ENCODE measurements at regions not wholly inside any gene's neighbourhood (a gene's known extent, or its start where the extent isn't known, plus 50 kb on each side); places are given as distances from the start of the nearest gene placed in this dataset.
A peak's percentile ranks its signal among the peaks of the same experiment; 100 is the strongest.

DNA sequence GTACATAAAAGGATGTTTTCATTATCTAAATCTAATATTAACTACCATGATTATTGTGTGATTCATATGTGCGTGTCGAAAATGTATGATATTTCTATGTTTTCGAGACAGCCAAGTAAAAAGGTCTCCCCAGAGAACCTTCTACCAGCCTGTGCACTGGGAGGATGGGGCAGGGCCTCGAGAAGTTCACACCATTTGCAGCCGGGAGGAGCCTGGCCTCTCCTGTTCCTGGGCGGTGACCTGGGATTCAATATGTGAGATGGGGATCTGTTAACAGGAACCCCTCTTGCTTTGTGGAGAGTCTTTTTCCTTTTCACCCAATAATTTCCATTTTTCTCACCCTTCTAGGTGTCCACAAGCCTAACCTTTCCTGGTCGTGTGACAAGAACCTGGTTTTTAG, 189.3 kb downstream of the IPO8 start:
- no peak for ATAC-seq

DNA sequence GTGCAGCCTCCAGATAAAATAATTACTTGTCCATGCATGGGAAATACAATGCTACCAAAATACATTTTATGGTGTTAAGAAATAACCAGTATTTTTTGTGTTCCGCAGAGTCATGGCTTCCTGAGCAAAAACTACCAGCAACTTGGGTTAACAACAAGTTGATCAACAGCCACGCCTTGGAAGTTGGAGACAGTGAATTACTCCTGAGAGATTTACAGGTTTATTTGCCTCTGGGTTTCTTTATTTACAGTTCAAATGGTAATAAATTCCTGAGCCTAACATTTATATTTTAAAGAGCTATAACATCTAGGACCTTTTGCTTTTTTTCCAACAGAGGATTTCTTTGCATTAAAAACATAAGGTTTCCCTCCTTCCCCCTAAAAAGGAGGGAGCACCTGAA, 194.0 kb downstream of the IPO8 start:
- ATAC-seq, result no peak

GRCh38 chr12:30500532-30500931, 195.1 kb downstream of the IPO8 start:
- no peak for ATAC-seq

- no peak for ATAC-seq
These were observed 210.3 kb downstream of the IPO8 start for GRCh38 chr12:30485230-30485890.

GRCh38 chr12:30484658-30485057, 211.0 kb downstream of the IPO8 start:
- ATAC-seq, result no peak

DNA sequence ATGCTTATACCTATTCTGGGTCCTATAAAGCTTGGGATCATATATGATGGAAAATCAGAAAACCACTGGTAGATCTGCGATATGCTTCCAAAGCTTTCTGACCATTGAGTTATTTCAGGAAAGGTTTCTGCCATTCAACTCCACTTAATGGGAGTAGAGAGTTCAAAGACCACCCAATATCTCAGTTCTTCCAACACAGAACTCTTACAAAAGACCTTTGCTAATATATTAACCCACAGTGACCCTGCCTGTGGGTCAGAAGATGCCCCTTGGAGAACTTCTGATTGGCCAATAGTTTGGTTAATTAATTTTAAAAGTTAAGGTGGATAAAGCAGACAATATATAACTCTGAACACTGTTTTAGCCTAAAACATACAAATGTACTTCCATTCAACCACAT, 213.0 kb downstream of the IPO8 start:
- ATAC-seq, result no peak

DNA sequence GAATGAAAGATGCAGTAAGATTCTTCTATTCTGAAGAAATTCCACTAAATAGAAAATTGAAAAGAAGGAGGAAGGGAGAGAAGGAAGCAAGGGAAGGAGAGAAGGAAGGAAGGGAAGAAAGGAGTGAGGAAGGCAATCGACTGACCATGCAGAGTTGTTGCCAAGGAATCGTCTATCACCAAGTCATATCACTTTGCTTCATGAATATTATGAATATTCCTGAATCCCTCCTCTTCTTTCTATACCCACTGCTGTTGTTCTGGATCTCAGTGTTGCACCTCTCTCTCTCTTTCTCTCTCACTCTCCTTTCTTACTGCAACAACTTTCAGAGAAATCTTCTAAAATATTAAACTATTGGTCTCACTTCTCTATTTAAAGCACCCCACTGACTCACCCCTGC, 222.4 kb downstream of the IPO8 start:
- ATAC-seq, result no peak

DNA sequence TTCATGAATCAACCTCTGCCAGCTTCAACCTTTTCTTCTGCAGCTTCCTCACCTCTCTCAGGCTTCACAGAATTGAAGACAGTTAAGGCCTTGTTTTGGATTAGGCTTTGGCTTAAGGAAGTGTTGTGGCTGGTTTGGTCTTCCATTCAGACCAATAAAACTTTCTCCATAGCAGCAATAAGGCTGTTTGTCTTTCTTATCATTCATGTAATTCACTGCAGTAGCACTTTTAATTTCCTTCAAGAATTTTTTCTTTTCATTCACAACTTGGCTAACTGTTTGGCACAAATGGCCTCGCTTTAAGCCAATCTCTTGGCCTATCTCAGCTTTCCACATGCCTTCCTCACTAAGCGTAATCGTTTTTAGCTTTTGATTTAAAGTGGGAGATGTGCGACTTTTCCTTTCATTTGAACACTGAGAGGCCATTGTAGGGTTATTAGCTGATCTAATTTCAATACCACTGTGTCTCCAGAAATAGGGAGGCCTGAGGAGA, 229.5 kb downstream of the IPO8 start:
- ATAC-seq, result no peak

DNA sequence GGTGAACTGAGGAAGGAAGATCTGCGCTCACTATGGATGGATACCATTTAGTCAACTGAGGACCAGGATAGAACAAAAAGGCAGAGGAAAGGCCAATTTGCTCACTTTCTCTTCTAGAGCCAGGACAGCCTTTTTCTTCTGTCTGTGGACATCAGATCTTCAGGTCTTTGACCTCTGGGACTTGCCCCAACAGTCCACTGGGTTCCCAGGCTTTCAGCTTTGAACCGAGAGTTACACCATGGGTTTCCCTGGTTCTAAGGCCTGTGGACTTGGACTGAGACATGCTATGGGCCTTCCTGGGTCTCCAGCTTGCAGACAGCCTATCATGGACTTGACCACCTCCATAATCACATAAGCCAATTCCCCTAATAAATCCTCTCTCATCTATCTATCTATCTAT, 232.0 kb downstream of the IPO8 start:
- no peak for ATAC-seq

DNA sequence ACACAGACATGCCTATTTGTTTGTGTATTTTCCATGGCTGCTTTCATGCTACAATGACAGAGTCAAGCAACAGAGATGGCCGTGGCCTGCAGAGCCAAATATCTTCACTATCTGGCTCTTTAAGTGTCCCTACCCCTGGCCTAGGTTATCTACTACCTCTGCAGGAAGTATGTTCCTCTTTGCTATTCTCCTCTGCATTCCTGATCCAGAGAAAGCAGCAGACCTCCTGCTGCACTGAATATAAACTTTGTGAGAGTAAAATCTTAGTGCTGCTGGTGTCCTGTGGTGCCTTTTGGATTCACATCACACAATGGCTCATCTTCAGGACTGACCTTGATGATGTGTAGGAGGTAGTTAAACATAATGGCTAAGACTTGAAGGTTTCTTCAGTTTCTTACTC, 233.4 kb downstream of the IPO8 start:
- no peak for ATAC-seq

DNA sequence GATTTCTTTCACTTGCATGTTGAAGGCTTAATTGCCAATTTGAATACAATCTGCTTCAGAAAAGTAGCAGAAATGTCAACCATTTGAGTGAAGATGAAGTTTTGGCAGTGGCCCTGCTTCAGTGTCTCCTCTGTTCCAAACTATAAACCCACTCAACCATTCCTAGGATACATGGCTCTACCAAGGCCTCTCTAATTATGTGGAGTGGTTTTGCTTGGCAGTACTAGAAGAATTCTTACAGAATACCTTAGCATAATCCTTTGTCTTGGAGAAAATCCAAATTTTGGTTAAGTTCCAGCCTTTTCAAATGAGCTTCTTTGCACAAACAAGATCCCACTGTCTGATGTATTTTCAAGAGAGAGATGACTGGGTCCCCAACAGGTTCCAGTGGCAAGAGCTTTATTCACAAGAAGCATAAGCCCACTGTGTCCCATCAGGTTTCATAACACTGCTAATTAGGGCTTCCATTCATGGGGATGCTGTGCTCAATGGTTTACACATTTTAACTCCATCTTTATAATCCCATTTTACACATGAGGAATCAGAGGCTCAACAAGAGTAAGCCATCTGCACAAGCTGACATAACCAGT, 234.5 kb downstream of the IPO8 start:
- ATAC-seq, result no peak

- no peak for ATAC-seq
These were observed 237.2 kb downstream of the IPO8 start for GRCh38 chr12:30458453-30458852.

DNA sequence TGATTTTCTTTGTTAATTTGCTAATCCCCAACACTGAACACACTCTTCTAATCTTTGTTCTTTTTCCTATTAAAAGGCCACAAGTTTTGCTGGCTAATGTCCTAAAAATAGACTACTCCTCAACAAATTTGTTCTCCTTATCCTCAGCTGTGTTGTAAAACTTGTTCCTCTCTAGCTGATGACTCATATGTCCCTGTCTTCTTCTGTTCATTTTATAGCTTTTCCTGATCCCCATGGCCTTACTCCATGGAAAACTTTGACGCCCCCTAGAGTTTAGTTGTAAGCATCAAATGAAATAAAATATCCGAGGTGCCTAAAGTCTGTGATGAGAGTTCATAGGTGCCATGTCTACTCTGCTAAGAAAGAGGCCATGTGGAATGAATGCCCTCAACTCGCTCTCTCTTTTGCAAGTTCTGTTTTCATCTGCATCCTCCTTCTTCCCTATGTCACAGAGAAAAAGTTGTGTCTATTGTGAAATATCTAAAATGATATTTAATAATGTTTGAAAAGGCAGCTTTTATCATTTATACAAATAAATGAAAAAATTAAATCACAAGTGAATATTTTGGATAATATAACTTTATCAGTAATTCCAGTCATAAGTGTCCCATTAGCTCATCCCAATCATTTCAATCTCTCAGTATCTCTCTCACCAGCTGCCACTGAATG, 237.9 kb downstream of the IPO8 start:
- ATAC-seq, result peak; percentile 69

GRCh38 chr12:30450872-30451271, 244.8 kb downstream of the IPO8 start:
- ATAC-seq, result no peak

DNA sequence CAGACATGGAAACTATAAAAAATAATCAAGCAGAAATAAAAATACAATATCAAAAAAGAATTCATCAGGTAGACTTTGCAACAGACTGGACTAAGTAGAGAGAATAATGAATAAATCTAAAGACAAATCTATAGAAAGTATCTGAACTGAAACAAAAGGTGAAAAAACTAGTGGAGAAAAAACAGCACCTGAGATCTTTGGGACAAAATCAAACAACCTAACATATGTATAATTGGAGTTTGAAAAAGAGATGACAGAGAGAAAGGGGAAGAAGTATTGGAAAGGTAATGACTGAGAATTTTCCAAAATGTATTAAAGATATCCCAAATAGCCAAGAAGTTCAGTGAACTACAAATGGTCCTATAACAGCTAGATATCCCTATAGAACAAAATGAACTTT, 245.4 kb downstream of the IPO8 start:
- no peak for ATAC-seq

- ATAC-seq, result no peak
These were observed 247.6 kb downstream of the IPO8 start for GRCh38 chr12:30448038-30448437.

- no peak for ATAC-seq
These were observed 248.5 kb downstream of the IPO8 start for GRCh38 chr12:30447061-30447750.

- ATAC-seq, result no peak
These were observed 253.2 kb downstream of the IPO8 start for GRCh38 chr12:30442461-30442860.

- ATAC-seq, result peak; percentile 35
These were observed 254.7 kb downstream of the IPO8 start for GRCh38 chr12:30440826-30441602.

- no peak for ATAC-seq
These were observed 256.5 kb downstream of the IPO8 start for GRCh38 chr12:30439201-30439600.

DNA sequence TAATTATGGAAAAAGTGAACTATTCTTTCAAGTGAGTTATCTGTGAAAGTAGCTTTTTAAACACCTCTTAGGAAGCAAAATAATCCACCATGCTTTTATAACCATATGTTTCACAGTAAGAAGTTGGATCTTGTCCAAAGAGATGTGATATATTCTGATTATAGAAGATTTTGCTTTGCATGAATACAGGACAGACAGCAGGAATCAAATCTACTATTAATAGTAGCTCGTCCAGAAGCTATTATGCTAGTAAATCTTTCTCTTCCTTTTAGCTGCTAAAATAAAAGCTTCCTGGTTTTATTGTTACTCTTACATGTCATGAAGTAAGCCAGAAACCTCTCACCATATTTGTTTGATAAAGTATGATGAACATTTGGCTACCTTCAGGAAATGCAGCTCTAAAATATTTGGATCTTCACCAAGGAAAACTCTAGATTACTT, 257.0 kb downstream of the IPO8 start:
- no peak for ATAC-seq

GRCh38 chr12:30437616-30438015, 258.1 kb downstream of the IPO8 start:
- no peak for ATAC-seq

GRCh38 chr12:30437044-30437443, 258.6 kb downstream of the IPO8 start:
- ATAC-seq, result no peak
